PFSK-1 (cell line): ENCODE measurements at regions not wholly inside any gene's neighbourhood (a gene's known extent, or its start where the extent isn't known, plus 50 kb on each side); places are given as distances from the start of the nearest gene placed in this dataset.

Experiments used
- POLR2AphosphoS5 ChIP-seq: IDR thresholded peaks from 2 replicates; pipeline ENCODE4 v1.6.1; 2012; ENCODE audit warnings: low read depth, mild to moderate bottlenecking, control low read depth, low read length, moderate library complexity
- TAF1 ChIP-seq: IDR thresholded peaks from 2 replicates; pipeline ENCODE4 v1.6.1; 2012; ENCODE audit warnings: low read length, control low read depth, borderline replicate concordance; ENCODE audit not compliant: insufficient read depth

DNA sequence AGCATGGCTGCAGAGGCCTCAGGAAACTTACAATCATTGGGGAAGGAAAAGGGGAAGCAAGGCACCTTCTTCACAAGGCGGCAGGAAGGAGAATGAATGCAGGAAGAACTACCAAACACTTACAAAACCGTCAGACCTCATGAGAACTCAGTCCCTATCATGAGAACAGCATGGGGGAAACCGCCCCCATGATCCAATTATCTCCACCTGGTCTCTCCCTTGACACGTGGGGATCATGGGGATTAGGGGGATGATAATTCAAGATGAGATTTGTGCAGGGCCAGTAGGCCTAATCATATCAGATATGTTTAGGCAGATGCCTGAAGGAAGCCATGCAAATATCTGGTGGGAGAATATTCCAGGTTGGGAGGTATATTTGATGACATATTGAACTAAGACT lies 1176.4 kb upstream of the CDH18 start:
- no peak for TF ChIP-seq POLR2AphosphoS5
- no peak for TF ChIP-seq TAF1
